ENCODE measurements at regions not wholly inside any gene's neighbourhood (a gene's known extent, or its start where the extent isn't known, plus 50 kb on each side); places are given as distances from the start of the nearest gene placed in this dataset.

DNA sequence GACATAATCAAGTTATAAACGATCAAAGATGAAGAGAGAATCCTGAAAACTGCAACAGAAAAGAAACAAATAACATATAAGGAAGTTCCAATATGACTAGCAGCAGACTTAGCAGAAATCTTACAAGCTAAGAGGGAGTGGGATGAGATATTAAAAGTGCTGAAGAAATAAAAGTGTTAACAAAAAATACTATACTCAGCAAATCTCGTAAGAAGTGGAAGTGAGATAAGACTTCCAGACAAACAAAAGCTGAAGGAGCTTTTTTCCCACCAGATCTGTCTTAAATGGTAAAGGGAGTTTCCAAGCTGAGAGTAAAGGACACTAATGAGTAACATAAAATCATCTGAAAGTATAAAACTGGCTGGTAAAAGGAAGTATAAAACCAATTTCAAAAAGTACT lies 2036.0 kb upstream of the C9orf72 start:
- H3K4me1 ChIP-seq (ENCODE audit: control insufficient read depth, insufficient read depth, low read length), result no peaks in the 10 kb centered on the region
- H3K27ac ChIP-seq (ENCODE audit: low read length), result no peak overlapping the region
- ChIA-PET CTCF (no interaction called here), POLR2A (no interaction called here)
- intact Hi-C loops (cut with micrococcal nuclease; ENCODE audit: unreplicated experiment), result no loop called here
- DNase-seq (ENCODE audit: low read depth, low spot score) (no peak), ATAC-seq (no peak)
- no peaks in the 10 kb centered on the region for H3K27me3 ChIP-seq (ENCODE audit: control insufficient read depth, insufficient read depth, low read length)
- no peaks in the 10 kb centered on the region for H3K9me3 ChIP-seq (ENCODE audit: control insufficient read depth, insufficient read depth, low read depth, low read length)
- H3K4me3 ChIP-seq (ENCODE audit: low read depth in 2 of 2, low read length in 2 of 2), result no peak overlapping the region
- TF ChIP-seq TCF7L2 (IDR thresholded peaks at IDR 0.05; ENCODE audit: low read depth, low read length) (no peak), SIN3A (IDR thresholded peaks at IDR 0.05; ENCODE audit: borderline replicate concordance, insufficient read depth, low read depth, low read length) (no peak), POLR2AphosphoS5 (IDR thresholded peaks at IDR 0.05; ENCODE audit: low read depth, low read length) (no peak)
- TF ChIP-seq, protein P1, sequence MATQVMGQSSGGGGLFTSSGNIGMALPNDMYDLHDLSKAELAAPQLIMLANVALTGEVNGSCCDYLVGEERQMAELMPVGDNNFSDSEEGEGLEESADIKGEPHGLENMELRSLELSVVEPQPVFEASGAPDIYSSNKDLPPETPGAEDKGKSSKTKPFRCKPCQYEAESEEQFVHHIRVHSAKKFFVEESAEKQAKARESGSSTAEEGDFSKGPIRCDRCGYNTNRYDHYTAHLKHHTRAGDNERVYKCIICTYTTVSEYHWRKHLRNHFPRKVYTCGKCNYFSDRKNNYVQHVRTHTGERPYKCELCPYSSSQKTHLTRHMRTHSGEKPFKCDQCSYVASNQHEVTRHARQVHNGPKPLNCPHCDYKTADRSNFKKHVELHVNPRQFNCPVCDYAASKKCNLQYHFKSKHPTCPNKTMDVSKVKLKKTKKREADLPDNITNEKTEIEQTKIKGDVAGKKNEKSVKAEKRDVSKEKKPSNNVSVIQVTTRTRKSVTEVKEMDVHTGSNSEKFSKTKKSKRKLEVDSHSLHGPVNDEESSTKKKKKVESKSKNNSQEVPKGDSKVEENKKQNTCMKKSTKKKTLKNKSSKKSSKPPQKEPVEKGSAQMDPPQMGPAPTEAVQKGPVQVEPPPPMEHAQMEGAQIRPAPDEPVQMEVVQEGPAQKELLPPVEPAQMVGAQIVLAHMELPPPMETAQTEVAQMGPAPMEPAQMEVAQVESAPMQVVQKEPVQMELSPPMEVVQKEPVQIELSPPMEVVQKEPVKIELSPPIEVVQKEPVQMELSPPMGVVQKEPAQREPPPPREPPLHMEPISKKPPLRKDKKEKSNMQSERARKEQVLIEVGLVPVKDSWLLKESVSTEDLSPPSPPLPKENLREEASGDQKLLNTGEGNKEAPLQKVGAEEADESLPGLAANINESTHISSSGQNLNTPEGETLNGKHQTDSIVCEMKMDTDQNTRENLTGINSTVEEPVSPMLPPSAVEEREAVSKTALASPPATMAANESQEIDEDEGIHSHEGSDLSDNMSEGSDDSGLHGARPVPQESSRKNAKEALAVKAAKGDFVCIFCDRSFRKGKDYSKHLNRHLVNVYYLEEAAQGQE (IDR thresholded peaks at IDR 0.05; ENCODE audit: insufficient read depth in 1 of 2, low read depth in 2 of 2, low read length in 1 of 2), result no peak
- in situ Hi-C loops (cut with HindIII; ENCODE audit: low pct_unique_long_range_greater_than_20kb, low sequenced_read_pairs), result no loop called here
- BruUV-seq (replicated peaks), result no TSS peak
- no peaks in the 10 kb centered on the region for H3K36me3 ChIP-seq (ENCODE audit: control insufficient read depth, insufficient read depth, low read length)

- POLR2A ChIA-PET, result no interaction called here
- no peak overlapping the region for H3K4me3 ChIP-seq (ENCODE audit: low read depth in 2 of 2, low read length in 2 of 2)
- H3K9me3 ChIP-seq (ENCODE audit: control insufficient read depth, insufficient read depth, low read depth, low read length), result no peaks in the 10 kb centered on the region
- ATAC-seq, result no peak
- DNase-seq (ENCODE audit: low read depth, low spot score), result no peak
- H3K27me3 ChIP-seq (ENCODE audit: control insufficient read depth, insufficient read depth, low read length), result no peaks in the 10 kb centered on the region
- H3K27ac ChIP-seq (ENCODE audit: low read length), result no peak overlapping the region
- no peaks in the 10 kb centered on the region for H3K4me1 ChIP-seq (ENCODE audit: control insufficient read depth, insufficient read depth, low read length)
- TF ChIP-seq POLR2AphosphoS5 (IDR thresholded peaks at IDR 0.05; ENCODE audit: low read depth, low read length), result no peak
- intact Hi-C loops (cut with micrococcal nuclease; ENCODE audit: unreplicated experiment) (no loop called here), in situ Hi-C loops (cut with HindIII; ENCODE audit: low pct_unique_long_range_greater_than_20kb, low sequenced_read_pairs) (no loop called here)
- H3K36me3 ChIP-seq (ENCODE audit: control insufficient read depth, insufficient read depth, low read length), result no peaks in the 10 kb centered on the region
- CTCF ChIA-PET, result no interaction called here
- BruUV-seq (replicated peaks), result no TSS peak
These were observed 2040.5 kb upstream of the C9orf72 start for GRCh38 chr9:29613773-29614172.

- no peak overlapping the region for H3K4me3 ChIP-seq (ENCODE audit: low read depth in 2 of 2, low read length in 2 of 2)
- intact Hi-C loops (cut with micrococcal nuclease; ENCODE audit: unreplicated experiment) (no loop called here), in situ Hi-C loops (cut with HindIII; ENCODE audit: low pct_unique_long_range_greater_than_20kb, low sequenced_read_pairs) (no loop called here)
- ATAC-seq, result no peak
- H3K36me3 ChIP-seq (ENCODE audit: control insufficient read depth, insufficient read depth, low read length), result no peaks in the 10 kb centered on the region
- CTCF ChIA-PET, result no interaction called here
- TF ChIP-seq SIN3A (IDR thresholded peaks at IDR 0.05; ENCODE audit: borderline replicate concordance, insufficient read depth, low read depth, low read length), result no peak
- TF ChIP-seq, protein P1 (IDR thresholded peaks at IDR 0.05; ENCODE audit: insufficient read depth in 1 of 2, low read depth in 2 of 2, low read length in 1 of 2), result no peak
- no peak for TF ChIP-seq POLR2AphosphoS5 (IDR thresholded peaks at IDR 0.05; ENCODE audit: low read depth, low read length)
- TF ChIP-seq TCF7L2 (IDR thresholded peaks at IDR 0.05; ENCODE audit: low read depth, low read length), result no peak
- TF ChIP-seq CTCF (IDR thresholded peaks at IDR 0.05), result no peak
- BruUV-seq (replicated peaks), result no TSS peak
- no peaks in the 10 kb centered on the region for H3K4me1 ChIP-seq (ENCODE audit: control insufficient read depth, insufficient read depth, low read length)
- POLR2A ChIA-PET, result no interaction called here
- no peak for DNase-seq (ENCODE audit: low read depth, low spot score)
- no peak overlapping the region for H3K27ac ChIP-seq (ENCODE audit: low read length)
- H3K27me3 ChIP-seq (ENCODE audit: control insufficient read depth, insufficient read depth, low read length), result no peaks in the 10 kb centered on the region
- H3K9me3 ChIP-seq (ENCODE audit: control insufficient read depth, insufficient read depth, low read depth, low read length), result no peaks in the 10 kb centered on the region
These were observed 2043.6 kb upstream of the C9orf72 start for GRCh38 chr9:29616844-29617243.
